A549 (cell line): ENCODE measurements at regions not wholly inside any gene's neighbourhood (a gene's known extent, or its start where the extent isn't known, plus 50 kb on each side); places are given as distances from the start of the nearest gene placed in this dataset.

Experiments used
- CBX2 ChIP-seq: fragments of 200-600 bp; sonication (generic); IDR thresholded peaks from 2 replicates; pipeline ENCODE4 v1.6.1; 2016; ENCODE audit warnings: low read depth, mild to moderate bottlenecking, borderline replicate concordance
- CEBPB ChIP-seq, 2 experiments: fragments of >200 bp in 1 of 2; sonication (Bioruptor Twin) in 1 of 2; formaldehyde crosslinking in 1 of 2; IDR thresholded peaks; 2 replicates each; pipeline ENCODE4 v1.6.1; 2012 to 2016
- EP300 ChIP-seq, 2 experiments: fragments of >200 bp; sonication (Bioruptor Twin); formaldehyde crosslinking; IDR thresholded peaks; 2 replicates in 1 of 2; 3 replicates in 1 of 2; pipeline ENCODE4 v1.6.1; 2016 to 2017
- JUN ChIP-seq, 2 experiments: fragments of >200 bp; sonication (Bioruptor Twin); formaldehyde crosslinking; IDR thresholded peaks; 2 replicates in 1 of 2; 3 replicates in 1 of 2; pipeline ENCODE4 v1.6.1; 2016 to 2017
- MAFK ChIP-seq: fragments of 450-650 bp; IDR thresholded peaks from 2 replicates; pipeline ENCODE4 v1.6.1; 2014; ENCODE audit not compliant: partially characterized antibody
- NR3C1 ChIP-seq: fragments of >200 bp; sonication (Bioruptor Twin); formaldehyde crosslinking; IDR thresholded peaks from 3 replicates; pipeline ENCODE4 v1.6.1; 2017
- POLR2A ChIP-seq: IDR thresholded peaks from 2 replicates; pipeline ENCODE4 v1.6.1; 2012; ENCODE audit warnings: mild to moderate bottlenecking, low read length
- RAD21 ChIP-seq, 2 experiments: fragments of >200 bp in 1 of 2; sonication (Bioruptor Twin) in 1 of 2; formaldehyde crosslinking in 1 of 2; IDR thresholded peaks in 1 of 2; conservative IDR thresholded peaks in 1 of 2; 2 replicates in 1 of 2; 3 replicates in 1 of 2; pipeline ENCODE4 v1.6.1; 2012 to 2018; ENCODE audit warnings: inconsistent platforms in 1 of 2
- RFX5 ChIP-seq: fragments of 450-650 bp; IDR thresholded peaks from 2 replicates; pipeline ENCODE4 v1.7.1; 2014; ENCODE audit warnings: antibody characterized with exemption, mild to moderate bottlenecking, moderate library complexity
- USF2 ChIP-seq: fragments of 450-650 bp; IDR thresholded peaks from 2 replicates; pipeline ENCODE4 v1.6.1; 2014; ENCODE audit warnings: antibody characterized with exemption
- ZFP36 ChIP-seq: fragments of 450-650 bp; IDR thresholded peaks from 2 replicates; pipeline ENCODE4 v1.6.1; 2014; ENCODE audit warnings: borderline replicate concordance; ENCODE audit not compliant: partially characterized antibody
- TF ChIP-seq, protein P1 (sequence below): fragments of >200 bp; sonication (Bioruptor Twin); formaldehyde crosslinking; IDR thresholded peaks from 3 replicates; pipeline ENCODE4 v1.5.1; 2016
- TF ChIP-seq, protein P2 (sequence below): IDR thresholded peaks from 2 replicates; pipeline ENCODE4 v1.6.1; 2012; ENCODE audit warnings: low read depth, borderline replicate concordance
- TF ChIP-seq, protein P3 (sequence below): IDR thresholded peaks from 2 replicates; pipeline ENCODE4 v1.6.1; 2012

DNA sequence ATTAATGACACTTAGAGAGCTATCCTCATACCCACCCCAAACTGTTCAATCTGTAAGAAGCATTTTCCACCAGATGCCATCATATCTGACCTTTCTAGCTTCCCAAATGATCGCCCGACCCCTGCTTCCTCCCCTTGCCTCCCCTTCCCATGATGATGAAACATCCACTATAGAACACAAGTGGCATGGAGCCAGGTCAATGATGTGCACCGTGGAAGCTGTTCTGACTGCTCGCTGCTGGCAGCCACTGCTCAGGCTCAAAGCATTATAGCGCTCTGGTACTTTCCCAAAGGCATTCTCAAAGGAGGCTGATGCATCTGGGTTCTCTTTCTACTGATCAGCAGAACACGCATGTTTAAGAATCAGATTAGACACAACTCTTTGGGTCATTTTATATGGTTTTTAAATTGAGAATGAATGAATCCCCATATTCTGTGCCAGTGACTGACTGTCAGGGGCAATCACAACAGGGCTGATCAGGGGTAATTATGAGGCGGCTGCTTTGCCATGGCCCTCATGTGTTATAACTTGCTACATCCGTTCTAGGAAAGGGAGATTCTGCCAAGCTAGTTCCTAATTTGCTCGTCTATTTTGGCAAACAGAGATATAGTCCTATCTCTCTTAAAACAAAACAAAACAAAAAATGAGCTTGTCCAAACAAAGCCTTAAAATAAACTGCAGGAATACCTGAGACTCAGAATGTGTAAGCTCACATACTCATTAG lies 343.7 kb downstream of the ENC1 start:
- TF ChIP-seq RAD21 (conservative IDR thresholded peaks at IDR 0.05 in 1 of 2, IDR thresholded peaks at IDR 0.05 in 1 of 2) (no peak), CEBPB (IDR thresholded peaks at IDR 0.05) (no peak), POLR2A (no peak), CBX2 (no peak), RFX5 (no peak), NR3C1 (no peak), MAFK (no peak), USF2 (no peak), EP300 (IDR thresholded peaks at IDR 0.05) (no peak), JUN (IDR thresholded peaks at IDR 0.05) (no peak), ZFP36 (no peak)
- TF ChIP-seq, protein P1, sequence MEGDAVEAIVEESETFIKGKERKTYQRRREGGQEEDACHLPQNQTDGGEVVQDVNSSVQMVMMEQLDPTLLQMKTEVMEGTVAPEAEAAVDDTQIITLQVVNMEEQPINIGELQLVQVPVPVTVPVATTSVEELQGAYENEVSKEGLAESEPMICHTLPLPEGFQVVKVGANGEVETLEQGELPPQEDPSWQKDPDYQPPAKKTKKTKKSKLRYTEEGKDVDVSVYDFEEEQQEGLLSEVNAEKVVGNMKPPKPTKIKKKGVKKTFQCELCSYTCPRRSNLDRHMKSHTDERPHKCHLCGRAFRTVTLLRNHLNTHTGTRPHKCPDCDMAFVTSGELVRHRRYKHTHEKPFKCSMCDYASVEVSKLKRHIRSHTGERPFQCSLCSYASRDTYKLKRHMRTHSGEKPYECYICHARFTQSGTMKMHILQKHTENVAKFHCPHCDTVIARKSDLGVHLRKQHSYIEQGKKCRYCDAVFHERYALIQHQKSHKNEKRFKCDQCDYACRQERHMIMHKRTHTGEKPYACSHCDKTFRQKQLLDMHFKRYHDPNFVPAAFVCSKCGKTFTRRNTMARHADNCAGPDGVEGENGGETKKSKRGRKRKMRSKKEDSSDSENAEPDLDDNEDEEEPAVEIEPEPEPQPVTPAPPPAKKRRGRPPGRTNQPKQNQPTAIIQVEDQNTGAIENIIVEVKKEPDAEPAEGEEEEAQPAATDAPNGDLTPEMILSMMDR: no peak
- TF ChIP-seq, protein P2, sequence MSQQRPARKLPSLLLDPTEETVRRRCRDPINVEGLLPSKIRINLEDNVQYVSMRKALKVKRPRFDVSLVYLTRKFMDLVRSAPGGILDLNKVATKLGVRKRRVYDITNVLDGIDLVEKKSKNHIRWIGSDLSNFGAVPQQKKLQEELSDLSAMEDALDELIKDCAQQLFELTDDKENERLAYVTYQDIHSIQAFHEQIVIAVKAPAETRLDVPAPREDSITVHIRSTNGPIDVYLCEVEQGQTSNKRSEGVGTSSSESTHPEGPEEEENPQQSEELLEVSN: no peak
- TF ChIP-seq, protein P3, sequence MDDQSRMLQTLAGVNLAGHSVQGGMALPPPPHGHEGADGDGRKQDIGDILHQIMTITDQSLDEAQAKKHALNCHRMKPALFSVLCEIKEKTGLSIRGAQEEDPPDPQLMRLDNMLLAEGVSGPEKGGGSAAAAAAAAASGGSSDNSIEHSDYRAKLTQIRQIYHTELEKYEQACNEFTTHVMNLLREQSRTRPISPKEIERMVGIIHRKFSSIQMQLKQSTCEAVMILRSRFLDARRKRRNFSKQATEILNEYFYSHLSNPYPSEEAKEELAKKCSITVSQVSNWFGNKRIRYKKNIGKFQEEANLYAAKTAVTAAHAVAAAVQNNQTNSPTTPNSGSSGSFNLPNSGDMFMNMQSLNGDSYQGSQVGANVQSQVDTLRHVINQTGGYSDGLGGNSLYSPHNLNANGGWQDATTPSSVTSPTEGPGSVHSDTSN: no peak
